Fibroblast of upper back skin (primary cell): ENCODE measurements at regions not wholly inside any gene's neighbourhood (a gene's known extent, or its start where the extent isn't known, plus 50 kb on each side); places are given as distances from the start of the nearest gene placed in this dataset.

Experiments used
- DNase-seq: peaks from one replicate; pipeline ENCODE4 v3.0.0-alpha.2; 2013

- DNase-seq: peak; percentile 85
Measured at GRCh38 chr2:41610501-41611190, 437.2 kb upstream of the PKDCC start.

- DNase-seq: no peak
Measured at GRCh38 chr2:41618754-41619153, 429.1 kb upstream of the PKDCC start.

- DNase-seq: no peak
Measured at GRCh38 chr2:41621095-41621494, 426.7 kb upstream of the PKDCC start.

GRCh38 chr2:41621563-41621962 lies 426.3 kb upstream of the PKDCC start:
- DNase-seq: no peak

- DNase-seq: no peak
Measured at GRCh38 chr2:41622301-41622700, 425.5 kb upstream of the PKDCC start.

GRCh38 chr2:41626936-41627335 lies 420.9 kb upstream of the PKDCC start:
- DNase-seq: peak; percentile 22

- DNase-seq: no peak
Measured at GRCh38 chr2:41634686-41635085, 413.1 kb upstream of the PKDCC start.

- DNase-seq: no peak
Measured at GRCh38 chr2:41644936-41645335, 402.9 kb upstream of the PKDCC start.

- peak; percentile 6 for DNase-seq
Measured at GRCh38 chr2:41647468-41648050, 400.3 kb upstream of the PKDCC start.

- peak; percentile 6 for DNase-seq
Measured at GRCh38 chr2:41657226-41657625, 390.6 kb upstream of the PKDCC start.

GRCh38 chr2:41659758-41660157 lies 388.1 kb upstream of the PKDCC start:
- DNase-seq: no peak

GRCh38 chr2:41662461-41662860 lies 385.4 kb upstream of the PKDCC start:
- no peak for DNase-seq

- no peak for DNase-seq
Measured at GRCh38 chr2:41663056-41663455, 384.8 kb upstream of the PKDCC start.

- DNase-seq: no peak
Measured at GRCh38 chr2:41668529-41668928, 379.3 kb upstream of the PKDCC start.

GRCh38 chr2:41678639-41679038 lies 369.2 kb upstream of the PKDCC start:
- no peak for DNase-seq

GRCh38 chr2:41686156-41686555 lies 361.7 kb upstream of the PKDCC start:
- DNase-seq: no peak

GRCh38 chr2:41691561-41691960 lies 356.3 kb upstream of the PKDCC start:
- DNase-seq: no peak

- DNase-seq: no peak
Measured at GRCh38 chr2:41694536-41695049, 353.2 kb upstream of the PKDCC start.

GRCh38 chr2:41695198-41696113 lies 352.4 kb upstream of the PKDCC start:
- no peak for DNase-seq

GRCh38 chr2:41697389-41697788 lies 350.4 kb upstream of the PKDCC start:
- no peak for DNase-seq

GRCh38 chr2:41698678-41699422 lies 349.0 kb upstream of the PKDCC start:
- no peak for DNase-seq

GRCh38 chr2:41701231-41701630 lies 346.6 kb upstream of the PKDCC start:
- DNase-seq: no peak

GRCh38 chr2:41703123-41703522 lies 344.7 kb upstream of the PKDCC start:
- no peak for DNase-seq
